ENCODE measurements at regions not wholly inside any gene's neighbourhood (a gene's known extent, or its start where the extent isn't known, plus 50 kb on each side); places are given as distances from the start of the nearest gene placed in this dataset.

- TF ChIP-seq CTCF (IDR thresholded peaks at IDR 0.05) (no peak), POLR2AphosphoS5 (IDR thresholded peaks at IDR 0.05) (no peak), POLR2A (IDR thresholded peaks at IDR 0.05) (no peak)
Observed at GRCh38 chr10:8556321-8556720, 501.8 kb downstream of the GATA3 start.
